H1 (cell line): ENCODE measurements at regions not wholly inside any gene's neighbourhood (a gene's known extent, or its start where the extent isn't known, plus 50 kb on each side); places are given as distances from the start of the nearest gene placed in this dataset. TPM values are rescaled to one million over a fixed set of nuclear protein-coding genes. Genes with fewer than 3 reads are reported as not detected.

ENCODE experiments used
- small RNA-seq: library from polyadenylated mRNA; stranded (forward); fragments of <200 nt; extraction: miRNeasy Mini kit (QIAGEN cat#:217004); gene quantifications from one replicate; pipeline ENCODE3, GENCODE V24; 2013; ENCODE audit not compliant: insufficient read depth

Small RNAs in the stretch of these regions (small RNA-seq; reads per million reads assigned to genes)
- not detected for gene AC128716.1
